Choroid plexus epithelial cell (primary cell): ENCODE measurements at regions not wholly inside any gene's neighbourhood (a gene's known extent, or its start where the extent isn't known, plus 50 kb on each side); places are given as distances from the start of the nearest gene placed in this dataset.
"Not testable (repeated sequence)": the region's sequence is repeated elsewhere in the genome, so short reads cannot be mapped to it uniquely, and the experiment has no call there.

Source experiments
- DNase-seq: peaks from one replicate; pipeline ENCODE4 v3.0.0-alpha.2; 2010; ENCODE audit warnings: low read depth
- H3K4me3 ChIP-seq: 2 replicates; pipeline ENCODE4 v1.5.1; 2011; ENCODE audit warnings: low read depth, mild to moderate bottlenecking, control low read depth, low read length, moderate library complexity
- CTCF ChIP-seq: conservative IDR thresholded peaks from 2 replicates; pipeline ENCODE4 v1.5.1; 2011; ENCODE audit warnings: low read depth, mild to moderate bottlenecking, control low read depth, inconsistent platforms, low read length, moderate library complexity

- no peak for TF ChIP-seq CTCF
- no peak overlapping the region for H3K4me3 ChIP-seq
- no peak for DNase-seq
Observed at GRCh38 chr14:101666264-101666663, 95.2 kb upstream of the PPP2R5C start.

- H3K4me3 ChIP-seq = no peak overlapping the region
- DNase-seq = no peak
- no peak for TF ChIP-seq CTCF
Observed at GRCh38 chr14:101669629-101670028, 91.9 kb upstream of the PPP2R5C start.

- TF ChIP-seq CTCF = no peak
- H3K4me3 ChIP-seq = no peak overlapping the region
- no peak for DNase-seq
Observed at GRCh38 chr14:101673873-101674272, 87.6 kb upstream of the PPP2R5C start.

GRCh38 chr14:101675835-101676234, 85.7 kb upstream of the PPP2R5C start:
- H3K4me3 ChIP-seq, DNase-seq: not testable (repeated sequence)

GRCh38 chr14:101677912-101678327, 83.6 kb upstream of the PPP2R5C start:
- DNase-seq, H3K4me3 ChIP-seq: not testable (repeated sequence)

- no peak overlapping the region for H3K4me3 ChIP-seq
- no peak for TF ChIP-seq CTCF
- no peak for DNase-seq
Observed at GRCh38 chr14:101681795-101682194, 79.7 kb upstream of the PPP2R5C start.

GRCh38 chr14:101683365-101683764, 78.1 kb upstream of the PPP2R5C start:
- H3K4me3 ChIP-seq = no peak overlapping the region
- no peak for DNase-seq
- no peak for TF ChIP-seq CTCF

GRCh38 chr14:101687756-101688546, 73.6 kb upstream of the PPP2R5C start:
- no peak for DNase-seq
- no peak for TF ChIP-seq CTCF
- H3K4me3 ChIP-seq = no peak overlapping the region
